Breast epithelium (tissue), 3 donors: ENCODE measurements at regions not wholly inside any gene's neighbourhood (a gene's known extent, or its start where the extent isn't known, plus 50 kb on each side); places are given as distances from the start of the nearest gene placed in this dataset.

ENCODE experiments used
- CTCF ChIP-seq, 3 donors: fragments of 450-650 bp; IDR thresholded peaks; one replicate each; pipeline ENCODE4 v1.5.1; 2016 to 2017; ENCODE audit warnings: antibody characterized with exemption in 3 of 3, mild to moderate bottlenecking in 3 of 3, moderate library complexity in 3 of 3
- POLR2AphosphoS5 ChIP-seq, 3 donors: sonication (generic); formaldehyde crosslinking; IDR thresholded peaks; one replicate each; pipeline ENCODE4 v1.6.1; 2017; ENCODE audit warnings: antibody characterized with exemption in 3 of 3

GRCh38 chr18:25827961-25828561 lies 262.4 kb downstream of the SS18 start:
- TF ChIP-seq POLR2AphosphoS5 (IDR thresholded peaks at IDR 0.05) (no peak), CTCF (IDR thresholded peaks at IDR 0.05) (no peak)
